WTC11 (cell line): ENCODE measurements at regions not wholly inside any gene's neighbourhood (a gene's known extent, or its start where the extent isn't known, plus 50 kb on each side); places are given as distances from the start of the nearest gene placed in this dataset.

Experiments used
- CREB1 ChIP-seq: sonication (generic); formaldehyde crosslinking; IDR thresholded peaks from 2 replicates; pipeline ENCODE4 v1.8.0; 2023; ENCODE audit warnings: mild to moderate bottlenecking, missing genetic modification reagents
- ETV6 ChIP-seq: sonication (generic); formaldehyde crosslinking; IDR thresholded peaks from 2 replicates; pipeline ENCODE4 v1.8.1; 2022; ENCODE audit warnings: mild to moderate bottlenecking, missing genetic modification reagents
- MYBL2 ChIP-seq: sonication (generic); formaldehyde crosslinking; IDR thresholded peaks from 2 replicates; pipeline ENCODE4 v1.8.1; 2023; ENCODE audit warnings: mild to moderate bottlenecking, moderate library complexity, missing genetic modification reagents
- NFYB ChIP-seq: sonication (generic); formaldehyde crosslinking; conservative IDR thresholded peaks from 2 replicates; pipeline ENCODE4 v1.8.0; 2022; ENCODE audit warnings: low read depth, missing genetic modification reagents
- TF ChIP-seq, protein P1 (sequence below): sonication (generic); formaldehyde crosslinking; IDR thresholded peaks from 2 replicates; pipeline ENCODE4 v1.8.0; 2022; ENCODE audit warnings: mild to moderate bottlenecking, missing genetic modification reagents
- TF ChIP-seq, protein P2 (sequence below): fragments of 200-600 bp; IDR thresholded peaks from 2 replicates; pipeline ENCODE4 v1.8.0; 2022; ENCODE audit warnings: antibody characterized with exemption

DNA sequence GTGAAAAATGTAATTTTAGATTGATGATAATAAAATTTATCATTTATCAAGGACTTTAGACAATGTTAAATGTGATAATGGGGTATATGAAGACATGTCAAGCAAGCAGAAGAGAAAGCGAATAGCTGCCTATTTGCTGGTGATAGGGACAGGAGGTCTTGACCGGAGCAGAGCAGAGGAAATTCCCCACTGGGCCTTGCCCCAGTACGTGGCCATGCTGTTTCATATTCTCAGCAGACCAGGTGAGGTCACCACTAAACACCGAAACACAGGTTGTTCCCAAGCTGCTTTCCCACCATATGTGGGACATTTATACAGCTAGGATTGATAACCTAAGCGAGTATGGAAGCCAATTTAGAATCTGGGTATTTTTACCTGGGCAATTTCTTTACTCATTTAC is 1629.6 kb downstream of the FAM181B start:
- TF ChIP-seq MYBL2 (no peak), CREB1 (CRISPR knock-in tag) (no peak), NFYB (no peak), ETV6 (CRISPR knock-in tag) (no peak)
- TF ChIP-seq, protein P1, sequence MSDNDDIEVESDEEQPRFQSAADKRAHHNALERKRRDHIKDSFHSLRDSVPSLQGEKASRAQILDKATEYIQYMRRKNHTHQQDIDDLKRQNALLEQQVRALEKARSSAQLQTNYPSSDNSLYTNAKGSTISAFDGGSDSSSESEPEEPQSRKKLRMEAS (CRISPR knock-in tag): no peak
- TF ChIP-seq, protein P2, sequence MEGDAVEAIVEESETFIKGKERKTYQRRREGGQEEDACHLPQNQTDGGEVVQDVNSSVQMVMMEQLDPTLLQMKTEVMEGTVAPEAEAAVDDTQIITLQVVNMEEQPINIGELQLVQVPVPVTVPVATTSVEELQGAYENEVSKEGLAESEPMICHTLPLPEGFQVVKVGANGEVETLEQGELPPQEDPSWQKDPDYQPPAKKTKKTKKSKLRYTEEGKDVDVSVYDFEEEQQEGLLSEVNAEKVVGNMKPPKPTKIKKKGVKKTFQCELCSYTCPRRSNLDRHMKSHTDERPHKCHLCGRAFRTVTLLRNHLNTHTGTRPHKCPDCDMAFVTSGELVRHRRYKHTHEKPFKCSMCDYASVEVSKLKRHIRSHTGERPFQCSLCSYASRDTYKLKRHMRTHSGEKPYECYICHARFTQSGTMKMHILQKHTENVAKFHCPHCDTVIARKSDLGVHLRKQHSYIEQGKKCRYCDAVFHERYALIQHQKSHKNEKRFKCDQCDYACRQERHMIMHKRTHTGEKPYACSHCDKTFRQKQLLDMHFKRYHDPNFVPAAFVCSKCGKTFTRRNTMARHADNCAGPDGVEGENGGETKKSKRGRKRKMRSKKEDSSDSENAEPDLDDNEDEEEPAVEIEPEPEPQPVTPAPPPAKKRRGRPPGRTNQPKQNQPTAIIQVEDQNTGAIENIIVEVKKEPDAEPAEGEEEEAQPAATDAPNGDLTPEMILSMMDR: no peak
